ENCODE measurements at regions not wholly inside any gene's neighbourhood (a gene's known extent, or its start where the extent isn't known, plus 50 kb on each side); places are given as distances from the start of the nearest gene placed in this dataset.
"Not testable (repeated sequence)": the region's sequence is repeated elsewhere in the genome, so short reads cannot be mapped to it uniquely, and the experiment has no call there.

DNA sequence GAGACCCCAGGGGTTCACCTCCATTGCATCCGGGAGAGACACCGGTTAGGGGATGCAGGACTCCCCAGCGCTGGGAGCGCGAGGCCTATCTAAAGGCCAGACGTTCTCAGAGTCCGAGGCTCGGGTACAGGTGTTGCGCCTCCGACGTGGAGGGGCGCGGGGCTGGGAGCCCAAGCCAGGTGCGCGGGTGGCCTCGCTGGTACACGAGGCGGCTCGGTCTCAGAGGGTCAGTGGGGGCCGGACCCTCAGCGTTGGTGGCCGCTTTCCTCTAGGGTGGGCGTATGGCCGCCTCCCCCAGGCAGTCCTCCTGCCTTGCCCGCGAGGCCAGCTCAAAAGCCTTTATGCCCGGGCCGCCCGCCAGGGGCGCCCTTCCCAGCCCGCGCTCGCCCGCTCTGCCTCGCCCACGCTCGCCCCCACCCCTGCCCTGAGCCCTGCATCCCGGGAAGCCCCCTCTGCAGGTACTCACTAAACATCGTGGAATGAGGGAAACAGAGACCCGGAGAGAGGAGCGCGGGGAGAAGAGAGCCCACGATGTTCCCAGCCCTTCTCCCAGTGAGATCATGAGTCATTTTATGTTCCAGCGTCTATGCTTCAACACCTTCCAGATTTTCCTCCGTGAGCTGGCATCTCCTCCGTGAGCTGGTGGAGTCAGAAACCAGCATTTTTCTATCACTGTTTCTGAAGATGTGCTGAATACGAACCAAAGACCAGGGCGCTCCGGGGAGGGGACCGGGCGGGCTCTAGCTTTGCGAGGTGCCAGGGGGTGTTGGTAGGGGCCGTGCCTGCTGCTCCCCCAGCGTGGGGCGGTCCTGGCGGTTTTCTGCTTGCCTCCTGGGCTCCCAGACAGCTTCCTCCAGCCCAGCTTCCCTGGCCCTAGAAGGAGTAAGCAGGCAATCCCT, 73.8 kb downstream of the DIO3 start:
- DNase-seq, result no peak

DNA sequence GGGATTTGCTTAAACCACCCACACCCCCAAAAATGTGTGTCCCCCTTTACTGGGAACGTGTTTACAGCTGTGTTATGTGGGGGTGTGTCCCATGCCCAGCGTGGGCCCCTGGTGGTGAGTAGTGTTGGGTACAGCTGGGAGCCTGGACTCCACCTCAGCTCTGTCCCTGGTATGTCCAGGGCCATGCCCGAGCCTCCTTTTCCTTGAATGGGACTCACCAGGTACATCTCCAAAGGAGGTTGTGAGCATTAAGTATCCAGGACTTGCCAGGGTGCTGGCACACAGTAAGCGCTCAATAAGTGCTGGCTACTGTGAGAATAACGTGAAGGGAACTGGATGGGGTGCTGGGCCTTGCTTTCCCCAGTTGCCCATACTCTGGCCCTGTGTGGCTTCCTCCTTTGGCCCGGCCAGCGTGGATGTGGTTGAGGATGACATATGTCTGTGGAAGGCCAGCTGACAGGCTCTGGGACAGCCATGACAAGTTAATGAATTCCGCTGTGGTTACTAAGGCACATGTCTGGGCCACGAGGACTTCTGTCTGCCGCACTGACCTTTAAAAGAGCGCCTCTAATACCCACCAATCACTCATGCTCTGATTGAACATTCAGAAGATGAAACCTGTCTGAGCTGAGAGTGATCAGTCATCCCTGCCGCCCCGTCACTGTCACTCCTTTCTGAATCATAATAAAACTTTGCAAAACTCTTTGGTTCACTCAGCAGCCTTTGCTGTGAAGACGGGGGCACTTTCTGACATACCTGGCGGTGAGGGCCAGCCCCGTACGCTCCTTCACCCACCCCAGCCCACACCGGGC, 74.7 kb downstream of the DIO3 start:
- no peak for DNase-seq

DNA sequence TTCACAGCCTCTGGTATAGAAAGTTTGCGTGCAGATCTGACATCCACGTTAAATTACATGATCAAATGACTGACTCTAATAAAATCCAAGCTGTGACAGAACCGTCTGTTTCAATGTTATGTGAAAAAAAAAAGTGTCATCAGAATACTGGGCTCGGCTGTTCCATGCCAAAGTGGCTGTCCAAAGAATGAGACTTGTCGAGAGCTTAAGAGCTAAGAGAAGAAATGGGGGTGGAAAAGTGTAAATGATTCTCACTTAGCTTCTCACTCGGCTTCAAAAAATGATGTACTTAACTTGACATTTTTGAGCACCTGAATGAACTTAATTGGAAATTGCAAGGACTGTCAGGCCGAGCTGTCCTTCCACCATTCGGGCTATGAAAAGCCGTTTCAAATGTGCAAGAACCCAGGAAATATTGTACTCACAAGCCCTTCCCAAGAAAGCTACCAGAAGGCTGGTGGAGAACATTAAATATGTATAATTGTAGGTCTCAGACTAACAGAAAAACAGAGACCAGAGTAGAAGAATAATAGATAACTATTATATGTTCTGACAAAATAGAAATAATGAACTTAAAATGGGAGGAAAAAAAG, 78.0 kb downstream of the DIO3 start:
- no peak for DNase-seq

DNA sequence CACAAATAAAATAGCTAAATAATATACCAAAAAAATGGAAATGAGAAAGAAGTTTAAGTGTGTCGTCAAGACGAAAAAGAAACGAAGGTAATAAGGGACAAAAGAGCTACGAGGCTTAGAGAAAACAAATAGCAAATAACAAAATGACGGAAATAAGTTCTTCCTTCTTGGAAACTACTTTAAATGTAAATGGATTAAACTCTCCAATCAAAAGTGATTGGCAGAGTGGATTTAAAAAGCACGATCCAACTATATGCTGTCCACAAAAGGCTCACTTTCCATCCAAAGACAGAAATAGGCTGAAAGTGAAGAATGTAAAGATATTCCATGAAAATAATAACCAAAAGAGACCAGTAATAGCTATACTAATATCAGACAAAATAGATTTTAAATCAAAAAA, 82.4 kb downstream of the DIO3 start:
- no peak for DNase-seq

DNA sequence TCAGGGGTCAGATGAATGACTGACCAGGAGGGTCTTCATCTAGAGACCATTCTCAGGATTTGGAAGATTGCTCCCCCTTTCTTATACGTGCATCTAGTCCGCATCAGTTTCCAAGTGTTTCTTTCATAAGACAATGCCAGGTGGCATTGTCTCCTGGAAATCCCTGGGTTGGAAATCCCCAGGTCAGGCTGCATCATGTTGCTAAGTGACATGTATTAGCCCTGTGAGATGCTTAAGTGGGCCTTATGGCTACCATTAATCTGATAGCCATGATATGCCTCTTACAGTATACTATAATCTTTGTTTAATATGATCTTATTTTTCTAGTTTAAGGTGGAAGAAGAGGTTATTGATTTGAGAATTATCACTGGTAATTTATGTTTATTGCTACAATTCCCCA, 92.8 kb downstream of the DIO3 start:
- DNase-seq, result no peak

DNA sequence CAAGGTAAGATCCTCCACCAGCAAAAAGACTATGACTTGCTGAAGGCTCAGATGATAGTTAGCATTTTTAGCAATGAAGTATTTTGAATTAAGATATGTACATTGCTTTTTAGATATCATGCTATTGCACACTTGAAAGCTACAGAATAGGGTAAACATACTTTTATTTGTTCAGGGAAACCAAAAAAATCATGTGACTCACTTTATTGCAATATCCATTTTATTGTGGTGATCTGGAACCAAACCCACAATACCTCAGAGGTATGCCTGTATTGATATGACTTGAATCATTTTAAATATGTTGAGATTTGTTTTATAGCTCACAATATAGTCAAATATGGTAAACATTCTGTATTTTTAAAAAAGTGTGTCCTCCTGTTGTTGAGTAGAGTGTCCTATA, 96.1 kb downstream of the DIO3 start:
- no peak for DNase-seq

DNA sequence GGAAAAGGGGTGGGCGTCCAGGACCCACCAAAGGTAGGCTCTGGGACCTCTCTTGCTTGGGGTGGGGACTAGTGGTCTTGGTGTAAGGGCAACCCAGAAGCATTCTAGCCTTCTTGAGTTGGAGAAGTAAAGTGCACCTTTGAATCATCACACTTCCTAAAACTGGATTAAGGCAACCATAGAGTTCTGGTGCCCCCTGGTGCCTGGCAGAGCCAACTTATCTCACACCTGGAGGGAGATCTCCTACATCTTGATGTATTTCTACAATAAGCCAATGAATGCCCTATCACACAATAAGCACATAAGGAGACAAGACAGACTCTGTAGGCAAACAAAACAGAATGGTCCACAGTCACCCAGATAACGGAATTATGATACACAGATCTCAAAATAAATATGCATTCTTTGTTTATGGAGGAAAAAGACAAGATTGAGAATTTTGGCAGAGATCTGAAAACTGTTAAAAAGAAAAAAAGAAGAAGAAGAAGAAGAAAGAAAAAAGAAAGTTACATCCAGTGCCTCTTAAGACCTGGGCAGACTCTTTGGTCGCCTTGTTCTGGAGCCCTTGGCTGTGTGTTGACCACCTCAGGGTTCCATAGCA, 95.9 kb upstream of the PPP2R5C start:
- peak; percentile 15 to 73 for DNase-seq

DNA sequence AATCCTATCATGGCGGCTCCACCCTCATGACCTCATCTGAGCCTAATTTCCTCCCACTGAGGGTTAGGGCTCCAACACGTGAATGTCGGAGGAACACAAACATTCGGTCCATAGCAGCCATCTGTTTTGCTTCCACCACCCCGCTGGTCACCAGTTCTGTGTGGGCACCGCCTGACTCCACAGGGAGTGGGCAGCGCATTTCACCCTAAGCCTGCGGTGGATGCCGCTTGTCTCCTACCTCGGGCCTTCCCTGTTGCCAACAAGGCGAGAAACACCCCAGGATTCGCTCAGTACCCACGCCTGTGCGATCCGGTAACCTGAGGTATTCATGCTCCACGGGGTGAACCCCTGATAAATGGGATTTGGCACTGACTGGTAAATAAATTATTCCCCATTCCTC, 95.2 kb upstream of the PPP2R5C start:
- no peak for DNase-seq

DNA sequence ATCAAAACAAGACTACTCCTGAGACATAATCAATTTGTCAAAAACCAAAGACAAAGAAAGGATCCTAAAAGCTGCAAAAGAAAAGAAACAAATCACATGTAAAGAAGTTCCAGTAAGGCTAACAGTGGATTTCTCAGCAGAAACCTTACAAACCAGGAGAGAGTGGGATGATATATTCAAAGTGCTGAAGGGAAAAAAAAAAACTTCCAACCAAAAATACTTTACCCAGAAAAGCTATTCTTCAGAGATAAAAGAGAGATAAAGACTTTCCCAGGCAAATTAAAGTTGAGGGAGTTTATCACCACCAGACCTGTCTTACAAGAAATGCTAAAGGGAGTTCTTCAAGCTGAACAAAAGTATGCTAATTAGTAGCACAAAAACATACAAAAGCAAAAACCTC, 91.9 kb upstream of the PPP2R5C start:
- no peak for DNase-seq

DNA sequence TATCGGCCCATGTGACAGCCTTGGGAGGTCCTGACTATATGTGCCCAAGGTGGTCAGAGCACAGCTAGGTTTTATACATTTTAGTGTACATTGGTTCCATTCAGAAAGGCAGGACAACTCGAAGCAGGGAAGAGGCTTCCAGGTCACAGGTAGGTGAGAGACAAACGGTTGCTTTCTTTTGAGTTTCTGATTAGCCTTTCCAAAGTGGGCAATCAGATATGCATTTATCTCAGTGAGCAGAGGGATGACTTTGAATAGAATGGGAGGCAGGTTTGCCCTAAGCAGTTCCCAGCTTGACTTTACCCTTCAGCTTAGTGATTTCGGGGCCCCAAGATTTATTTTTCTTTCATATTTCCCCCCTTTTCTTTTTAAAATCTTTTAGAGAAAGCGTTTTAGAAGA, 87.6 kb upstream of the PPP2R5C start:
- DNase-seq, result no peak

DNA sequence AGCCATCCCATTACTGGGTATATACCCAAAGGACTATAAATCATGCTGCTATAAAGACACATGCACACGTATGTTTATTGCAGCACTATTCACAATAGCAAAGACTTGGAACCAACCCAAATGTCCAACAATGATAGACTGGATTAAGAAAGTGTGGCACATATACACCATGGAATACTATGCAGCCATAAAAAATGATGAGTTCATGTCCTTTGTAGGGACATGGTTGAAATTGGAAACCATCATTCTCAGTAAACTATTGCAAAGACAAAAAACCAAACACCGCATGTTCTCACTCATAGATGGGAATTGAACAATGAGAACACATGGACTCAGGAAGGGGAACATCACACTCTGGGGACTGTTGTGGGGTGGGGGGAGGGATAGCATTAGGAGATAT, 85.7 kb upstream of the PPP2R5C start:
- DNase-seq, result not testable (repeated sequence)

DNA sequence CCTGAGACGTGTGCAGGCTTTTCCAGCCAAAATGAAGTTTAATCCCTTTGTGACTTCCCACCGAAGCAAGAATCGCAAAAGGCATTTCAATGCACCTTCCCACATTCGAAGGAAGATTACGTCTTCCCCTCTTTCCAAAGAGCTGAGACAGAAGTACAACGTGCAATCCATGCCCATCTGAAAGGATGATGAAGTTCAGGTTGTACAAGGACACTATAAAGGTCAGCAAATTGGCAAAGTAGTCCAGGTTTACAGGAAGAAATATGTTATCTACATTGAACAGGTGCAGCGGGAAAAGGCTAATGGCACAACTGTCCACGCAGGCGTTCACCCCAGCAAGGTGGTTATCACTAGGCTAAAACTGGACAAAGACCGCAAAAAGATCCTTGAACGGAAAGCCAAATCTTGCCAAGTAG, 83.6 kb upstream of the PPP2R5C start:
- DNase-seq, result not testable (repeated sequence)

DNA sequence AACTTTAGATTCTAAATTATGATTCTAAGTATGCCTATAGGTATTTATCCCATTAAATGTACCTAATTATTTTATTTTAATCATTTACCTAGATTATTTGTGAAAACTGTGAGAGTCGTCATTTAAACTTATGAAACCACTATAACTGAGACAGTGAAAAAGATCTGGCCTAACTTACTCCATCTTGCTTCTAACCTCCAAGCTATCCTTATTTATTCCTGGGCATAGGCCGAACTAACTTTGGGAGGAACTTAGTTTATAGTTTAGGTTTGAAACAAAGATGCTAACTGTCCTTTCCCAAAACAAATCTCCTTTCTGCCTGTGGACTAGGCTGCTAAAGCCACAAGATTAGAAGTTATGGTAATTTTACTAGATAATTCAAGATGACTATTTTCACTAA, 79.7 kb upstream of the PPP2R5C start:
- no peak for DNase-seq

DNA sequence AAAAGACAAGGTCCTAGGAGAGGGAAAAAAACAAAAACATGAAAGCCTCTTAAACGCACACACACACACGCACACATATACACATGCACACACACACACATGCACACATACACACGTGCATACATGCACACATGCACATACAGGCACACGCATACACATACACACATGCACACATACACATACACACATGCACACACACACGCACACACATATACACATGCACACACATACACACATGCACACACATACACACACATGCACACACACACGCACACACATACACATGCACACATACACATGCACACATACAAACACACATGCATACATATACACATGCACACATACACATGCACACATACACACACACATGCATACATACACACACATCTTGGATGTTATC, 78.1 kb upstream of the PPP2R5C start:
- DNase-seq, result no peak

DNA sequence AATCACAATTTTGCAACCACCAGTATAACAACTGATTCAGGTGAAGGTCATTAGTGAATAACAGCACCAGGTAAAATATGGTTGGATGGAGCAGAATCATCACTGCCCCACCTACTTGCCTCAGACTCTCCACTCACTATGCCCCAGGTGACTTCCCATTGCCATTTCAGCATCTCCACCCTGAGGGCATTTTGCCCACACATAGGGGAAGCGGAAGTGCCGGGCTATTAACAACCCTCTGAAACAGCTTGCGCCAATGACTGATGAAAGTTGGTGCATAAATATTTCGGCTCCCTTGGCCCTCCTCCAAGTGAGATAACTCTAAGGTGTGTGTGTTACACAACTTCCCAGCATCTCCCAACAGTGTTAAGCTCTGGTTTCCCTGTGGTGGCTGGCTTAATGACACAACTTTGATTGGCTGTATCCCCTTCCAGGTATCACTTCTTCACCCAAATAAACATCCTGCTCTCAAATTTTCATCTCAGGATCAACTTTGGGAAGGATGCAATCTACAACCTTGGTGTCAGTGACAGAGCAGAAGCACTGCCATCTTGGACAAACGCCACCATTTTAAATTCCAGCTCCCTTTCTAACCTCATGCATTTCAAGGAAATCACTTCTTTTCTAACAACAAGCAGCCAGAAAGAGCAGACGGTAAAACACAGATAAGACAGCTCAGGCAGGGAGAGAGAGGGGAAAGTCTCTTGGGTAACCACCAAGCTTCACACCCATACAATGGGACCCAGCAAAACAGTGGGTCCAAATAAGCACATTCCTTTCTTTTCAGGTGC, 73.6 kb upstream of the PPP2R5C start:
- DNase-seq, result no peak

DNA sequence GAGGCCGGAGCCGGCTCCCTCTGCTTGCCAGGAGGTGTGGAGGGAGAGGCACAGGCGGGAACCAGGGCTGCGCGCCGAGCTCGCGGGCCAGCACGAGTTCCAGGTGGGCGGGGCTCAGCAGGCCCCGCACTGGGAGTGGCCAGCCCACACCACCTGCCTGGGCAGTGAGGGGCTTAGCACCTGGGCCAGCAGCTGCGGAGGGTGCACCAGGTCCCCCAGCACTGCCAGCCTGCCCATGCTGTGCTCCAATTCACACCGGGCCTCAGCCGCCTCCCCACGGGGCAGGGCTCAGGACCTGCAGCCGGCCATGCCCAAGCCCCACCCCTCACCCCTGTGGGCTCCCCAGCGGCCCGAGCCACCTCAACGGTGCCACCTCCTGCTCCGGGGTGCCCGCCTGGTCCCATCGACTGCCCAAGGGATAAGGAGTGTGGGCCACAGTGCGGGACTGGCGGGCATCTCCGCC, 72.4 kb upstream of the PPP2R5C start:
- DNase-seq, result no peak

DNA sequence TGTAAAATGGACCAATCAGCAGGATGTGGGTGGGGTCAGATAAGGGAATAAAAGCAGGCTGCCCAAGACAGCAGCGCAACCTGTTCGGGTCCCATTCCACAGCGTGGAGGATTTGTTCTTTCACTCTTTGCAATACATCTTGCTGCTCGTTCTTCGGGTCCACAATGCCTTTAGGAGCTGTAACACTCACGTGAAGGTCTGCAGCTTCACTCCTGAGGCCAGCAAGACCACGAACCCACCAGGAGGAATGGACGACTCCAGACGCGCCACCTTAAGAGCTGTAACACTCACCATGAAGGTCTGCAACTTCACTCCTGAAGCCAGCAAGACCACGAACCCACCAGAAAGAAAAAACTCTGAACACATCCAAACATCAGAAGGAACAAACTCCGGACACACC, 71.5 kb upstream of the PPP2R5C start:
- DNase-seq, result not testable (repeated sequence)

DNA sequence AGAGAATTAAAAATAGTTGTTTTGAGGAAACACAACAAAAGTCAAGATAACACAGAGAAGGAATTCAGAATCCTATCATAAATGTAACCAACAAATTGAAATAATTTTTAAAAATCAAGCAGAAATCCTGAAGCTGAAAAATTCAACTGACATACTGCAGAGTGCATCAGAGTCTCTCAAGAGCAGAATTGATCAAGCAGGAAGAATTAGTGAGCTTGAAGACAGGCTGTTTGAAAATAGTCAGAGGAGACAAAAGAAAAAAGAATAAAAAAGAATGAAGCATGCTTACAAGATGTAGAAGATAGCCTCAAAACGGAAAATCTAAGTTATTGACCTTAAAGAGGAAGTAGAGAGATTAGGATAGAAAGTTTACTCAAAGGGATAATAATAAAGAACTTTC, 65.8 kb upstream of the PPP2R5C start:
- no peak for DNase-seq

DNA sequence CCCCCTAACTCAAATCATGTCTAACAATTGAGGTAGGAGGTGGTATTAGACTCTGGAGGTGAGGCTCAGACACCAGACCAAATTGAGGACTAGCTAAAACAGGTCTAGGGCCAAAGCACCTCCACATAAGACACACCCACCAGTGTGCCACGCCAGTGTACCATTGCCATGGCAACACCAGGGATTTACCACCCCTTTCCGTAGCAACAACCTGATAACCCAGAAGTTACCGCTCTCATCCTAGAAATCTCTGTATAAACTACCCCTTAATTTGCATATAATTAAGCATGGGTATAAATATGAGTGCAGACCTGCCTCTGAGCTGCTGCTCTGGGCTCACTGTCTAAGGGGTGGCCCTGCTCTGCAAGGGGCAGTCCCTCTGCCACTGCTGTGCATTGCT, 57.4 kb upstream of the PPP2R5C start:
- peak; percentile 21 to 22 for DNase-seq

DNA sequence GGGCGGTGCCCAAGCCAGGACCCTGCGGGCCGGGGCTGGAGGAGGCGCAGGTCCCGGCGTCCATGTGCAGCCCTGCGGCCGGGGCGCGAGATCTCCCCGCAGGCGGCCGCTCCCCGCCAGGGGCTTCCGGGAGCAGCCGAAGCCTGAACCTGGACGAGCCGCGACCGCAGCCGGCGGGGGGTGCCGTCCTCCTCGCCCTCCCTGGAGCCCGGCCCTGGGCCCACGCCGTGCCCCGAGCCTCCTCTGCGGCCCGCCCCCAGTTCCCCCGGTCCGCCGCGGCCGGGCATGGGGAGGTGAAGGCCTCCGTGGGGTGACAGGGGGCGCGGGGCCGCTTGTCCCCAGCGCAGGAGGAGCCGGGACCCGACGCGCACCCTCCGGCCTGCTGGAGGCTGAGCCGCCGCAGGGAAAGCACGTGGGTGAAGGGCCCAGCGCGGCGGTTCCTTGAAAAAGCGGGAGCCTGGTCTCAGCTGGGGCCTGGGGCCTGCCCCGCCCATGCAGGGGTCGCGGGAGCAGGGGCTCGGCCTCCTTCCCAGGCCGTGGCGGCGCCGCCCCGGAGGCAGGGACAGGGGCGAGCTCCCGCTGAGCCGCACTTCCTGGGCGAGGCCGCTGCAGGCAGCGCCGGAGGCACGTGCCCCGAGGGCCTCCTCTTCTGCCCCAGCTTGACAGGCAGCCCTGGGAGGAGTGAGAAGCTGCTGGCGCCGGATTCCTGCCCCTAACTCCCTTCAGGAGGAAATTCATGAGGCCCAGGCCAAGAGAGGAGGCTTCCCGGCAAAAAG, 55.6 kb upstream of the PPP2R5C start:
- DNase-seq, result no peak

DNA sequence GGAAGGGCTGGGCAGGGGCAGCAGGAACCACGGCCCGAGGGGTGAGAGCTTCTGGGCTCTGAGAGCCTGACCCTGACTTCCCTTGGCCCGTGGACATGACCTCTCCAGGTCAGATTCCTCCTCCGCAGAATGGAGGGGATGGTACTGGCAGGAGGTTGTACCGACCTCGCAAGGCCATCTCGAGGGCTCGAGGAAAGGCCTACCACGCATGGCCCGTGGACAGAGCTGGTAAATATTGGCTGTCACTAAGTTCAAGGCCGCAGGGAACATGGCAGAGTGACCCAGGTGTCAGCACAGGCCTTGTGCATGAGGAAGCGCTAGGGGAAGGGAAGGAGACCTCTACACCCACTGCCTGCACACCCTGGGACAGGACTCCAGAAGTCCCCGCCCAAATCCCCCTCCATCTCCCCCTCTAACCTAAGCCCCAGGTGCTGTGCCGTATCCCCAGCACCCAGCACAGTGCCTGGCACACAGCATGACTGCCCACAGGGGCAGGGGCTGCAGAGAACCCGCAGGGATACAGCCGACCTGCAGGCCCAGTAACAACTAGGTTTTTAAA, 54.9 kb upstream of the PPP2R5C start:
- DNase-seq, result no peak

Data from NCI-H526 (cell line).